Spleen (tissue), 7 donors: ENCODE measurements at regions not wholly inside any gene's neighbourhood (a gene's known extent, or its start where the extent isn't known, plus 50 kb on each side); places are given as distances from the start of the nearest gene placed in this dataset.

Experiments used
- CTCF ChIP-seq, 11 experiments: fragments of 200-600 bp in 7 of 11; fragments of 450-650 bp in 4 of 11; sonication (generic) in 4 of 11; IDR thresholded peaks in 8 of 11; conservative IDR thresholded peaks in 3 of 11; 1 replicate in 7 of 11; 2 replicates in 4 of 11; pipeline versions ENCODE4 v1.4.0 to v1.8.0; 2016 to 2021; ENCODE audit warnings: antibody characterized with exemption in 11 of 11, inconsistent platforms in 4 of 11, mild to moderate bottlenecking in 1 of 11
- POLR2AphosphoS5 ChIP-seq, 3 donors: sonication (generic); formaldehyde crosslinking; IDR thresholded peaks; one replicate each; pipeline ENCODE4 v1.5.1; 2017; ENCODE audit warnings: antibody characterized with exemption in 3 of 3
- donor health status: DM: no; HTN: no; CAD: no; lungs with moderate emphysema.
- donor health status: DM: no; HTN: no; CAD: no.
- donor health status: DM: no; HTN: no; CAD: no.

DNA sequence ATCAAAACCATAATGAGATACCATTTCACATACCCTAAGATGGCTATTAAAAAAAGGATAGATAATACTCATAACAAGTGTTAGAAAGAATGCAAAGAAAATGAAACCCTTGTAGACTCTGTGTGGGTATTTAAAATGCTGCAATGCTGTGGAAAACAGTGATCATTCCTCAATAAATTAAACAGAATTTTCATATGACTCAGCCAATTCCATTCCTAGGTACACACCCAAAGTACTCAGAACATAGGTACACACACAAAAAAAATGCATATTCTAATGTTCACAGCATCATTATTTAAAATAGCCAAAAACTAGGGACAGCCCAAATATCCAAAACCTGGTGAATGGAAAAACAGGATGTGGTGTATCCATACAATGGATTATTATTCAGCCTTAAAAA, 502.3 kb downstream of the KCNJ3 start:
- TF ChIP-seq POLR2AphosphoS5 (IDR thresholded peaks at IDR 0.05): no peak
- TF ChIP-seq CTCF (IDR thresholded peaks at IDR 0.05 in 8 of 11, conservative IDR thresholded peaks at IDR 0.05 in 3 of 11): no peak
